B cell (primary cell): ENCODE measurements at regions not wholly inside any gene's neighbourhood (a gene's known extent, or its start where the extent isn't known, plus 50 kb on each side); places are given as distances from the start of the nearest gene placed in this dataset.

Source experiments
- EZH2 ChIP-seq: IDR thresholded peaks from 2 replicates; pipeline ENCODE4 v1.6.1; 2012; ENCODE audit warnings: borderline replicate concordance, low read depth, mild to moderate bottlenecking, moderate library complexity, low read length; ENCODE audit not compliant: insufficient read depth, poor library complexity, severe bottlenecking
- TF ChIP-seq, protein P1 (sequence below): fragments of 200-600 bp; IDR thresholded peaks from one replicate; pipeline ENCODE4 v1.8.0; 2022; ENCODE audit warnings: antibody characterized with exemption, mild to moderate bottlenecking

DNA sequence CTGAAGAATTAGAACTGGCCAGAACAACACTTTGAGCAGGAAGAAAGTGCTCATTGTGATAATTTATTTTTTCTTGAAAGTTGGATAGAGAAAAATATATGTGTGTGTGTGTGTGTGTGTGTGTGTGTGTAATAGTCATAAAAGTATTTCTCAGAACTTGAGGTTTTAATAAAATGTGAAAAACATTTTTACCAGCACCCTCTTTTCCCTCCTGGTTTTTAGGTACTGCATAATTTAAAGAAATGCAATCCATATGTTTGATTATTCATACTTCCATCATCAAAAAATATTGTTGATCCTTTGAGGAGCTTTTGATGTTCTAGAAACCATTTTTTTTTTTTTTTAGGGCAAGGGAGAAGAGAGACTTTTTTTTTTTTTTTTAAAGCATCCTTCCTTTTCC, 66.8 kb upstream of the JUN start:
- TF ChIP-seq, protein P1, sequence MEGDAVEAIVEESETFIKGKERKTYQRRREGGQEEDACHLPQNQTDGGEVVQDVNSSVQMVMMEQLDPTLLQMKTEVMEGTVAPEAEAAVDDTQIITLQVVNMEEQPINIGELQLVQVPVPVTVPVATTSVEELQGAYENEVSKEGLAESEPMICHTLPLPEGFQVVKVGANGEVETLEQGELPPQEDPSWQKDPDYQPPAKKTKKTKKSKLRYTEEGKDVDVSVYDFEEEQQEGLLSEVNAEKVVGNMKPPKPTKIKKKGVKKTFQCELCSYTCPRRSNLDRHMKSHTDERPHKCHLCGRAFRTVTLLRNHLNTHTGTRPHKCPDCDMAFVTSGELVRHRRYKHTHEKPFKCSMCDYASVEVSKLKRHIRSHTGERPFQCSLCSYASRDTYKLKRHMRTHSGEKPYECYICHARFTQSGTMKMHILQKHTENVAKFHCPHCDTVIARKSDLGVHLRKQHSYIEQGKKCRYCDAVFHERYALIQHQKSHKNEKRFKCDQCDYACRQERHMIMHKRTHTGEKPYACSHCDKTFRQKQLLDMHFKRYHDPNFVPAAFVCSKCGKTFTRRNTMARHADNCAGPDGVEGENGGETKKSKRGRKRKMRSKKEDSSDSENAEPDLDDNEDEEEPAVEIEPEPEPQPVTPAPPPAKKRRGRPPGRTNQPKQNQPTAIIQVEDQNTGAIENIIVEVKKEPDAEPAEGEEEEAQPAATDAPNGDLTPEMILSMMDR, result no peak
- no peak for TF ChIP-seq EZH2
